ENCODE measurements at regions not wholly inside any gene's neighbourhood (a gene's known extent, or its start where the extent isn't known, plus 50 kb on each side); places are given as distances from the start of the nearest gene placed in this dataset.

DNA sequence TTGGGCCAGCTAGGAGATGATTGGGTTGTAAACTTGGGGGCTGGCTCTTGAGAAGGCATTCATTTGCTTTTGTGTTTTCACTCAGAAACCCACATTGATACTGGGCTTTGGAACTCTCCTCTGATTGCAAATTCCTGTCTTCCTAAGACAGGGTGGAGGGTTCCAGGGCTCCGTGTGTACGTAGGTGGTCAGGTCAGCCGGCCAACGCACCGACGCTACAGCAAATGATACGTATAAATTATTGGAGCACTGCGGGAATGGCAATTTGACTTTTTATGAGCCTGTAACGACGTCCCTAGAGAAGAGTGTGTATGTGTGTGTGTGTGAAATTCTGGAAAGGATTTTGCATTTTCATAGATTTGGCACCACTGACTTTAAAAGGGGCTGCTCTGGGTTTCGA is 236.9 kb downstream of the SHOX start:
- TF ChIP-seq, protein P1, sequence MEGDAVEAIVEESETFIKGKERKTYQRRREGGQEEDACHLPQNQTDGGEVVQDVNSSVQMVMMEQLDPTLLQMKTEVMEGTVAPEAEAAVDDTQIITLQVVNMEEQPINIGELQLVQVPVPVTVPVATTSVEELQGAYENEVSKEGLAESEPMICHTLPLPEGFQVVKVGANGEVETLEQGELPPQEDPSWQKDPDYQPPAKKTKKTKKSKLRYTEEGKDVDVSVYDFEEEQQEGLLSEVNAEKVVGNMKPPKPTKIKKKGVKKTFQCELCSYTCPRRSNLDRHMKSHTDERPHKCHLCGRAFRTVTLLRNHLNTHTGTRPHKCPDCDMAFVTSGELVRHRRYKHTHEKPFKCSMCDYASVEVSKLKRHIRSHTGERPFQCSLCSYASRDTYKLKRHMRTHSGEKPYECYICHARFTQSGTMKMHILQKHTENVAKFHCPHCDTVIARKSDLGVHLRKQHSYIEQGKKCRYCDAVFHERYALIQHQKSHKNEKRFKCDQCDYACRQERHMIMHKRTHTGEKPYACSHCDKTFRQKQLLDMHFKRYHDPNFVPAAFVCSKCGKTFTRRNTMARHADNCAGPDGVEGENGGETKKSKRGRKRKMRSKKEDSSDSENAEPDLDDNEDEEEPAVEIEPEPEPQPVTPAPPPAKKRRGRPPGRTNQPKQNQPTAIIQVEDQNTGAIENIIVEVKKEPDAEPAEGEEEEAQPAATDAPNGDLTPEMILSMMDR (conservative IDR thresholded peaks at IDR 0.05 in 1 of 2, IDR thresholded peaks at IDR 0.05 in 1 of 2; ENCODE audit: extremely low read depth in 1 of 2, insufficient read depth in 1 of 2, low read depth in 1 of 2, low read length in 2 of 2) = no peak
- no peak for TF ChIP-seq EZH2 (IDR thresholded peaks at IDR 0.05; ENCODE audit: borderline replicate concordance, low read length)

Measured in mammary epithelial cell (primary cell).